GM19324 (cell line): ENCODE measurements at regions not wholly inside any gene's neighbourhood (a gene's known extent, or its start where the extent isn't known, plus 50 kb on each side); places are given as distances from the start of the nearest gene placed in this dataset.

Source experiments
- ATAC-seq: cut with Tn5 transposase; IDR thresholded peaks from one replicate; pipeline ENCODE4 v1.9.1; 2021; ENCODE audit warnings: mild to moderate bottlenecking, moderate library complexity; ENCODE audit not compliant: unreplicated experiment, low FRiP score

- ATAC-seq, result no peak
Measured at GRCh38 chr3:182478369-182478768, 314.9 kb upstream of the ATP11B start.

DNA sequence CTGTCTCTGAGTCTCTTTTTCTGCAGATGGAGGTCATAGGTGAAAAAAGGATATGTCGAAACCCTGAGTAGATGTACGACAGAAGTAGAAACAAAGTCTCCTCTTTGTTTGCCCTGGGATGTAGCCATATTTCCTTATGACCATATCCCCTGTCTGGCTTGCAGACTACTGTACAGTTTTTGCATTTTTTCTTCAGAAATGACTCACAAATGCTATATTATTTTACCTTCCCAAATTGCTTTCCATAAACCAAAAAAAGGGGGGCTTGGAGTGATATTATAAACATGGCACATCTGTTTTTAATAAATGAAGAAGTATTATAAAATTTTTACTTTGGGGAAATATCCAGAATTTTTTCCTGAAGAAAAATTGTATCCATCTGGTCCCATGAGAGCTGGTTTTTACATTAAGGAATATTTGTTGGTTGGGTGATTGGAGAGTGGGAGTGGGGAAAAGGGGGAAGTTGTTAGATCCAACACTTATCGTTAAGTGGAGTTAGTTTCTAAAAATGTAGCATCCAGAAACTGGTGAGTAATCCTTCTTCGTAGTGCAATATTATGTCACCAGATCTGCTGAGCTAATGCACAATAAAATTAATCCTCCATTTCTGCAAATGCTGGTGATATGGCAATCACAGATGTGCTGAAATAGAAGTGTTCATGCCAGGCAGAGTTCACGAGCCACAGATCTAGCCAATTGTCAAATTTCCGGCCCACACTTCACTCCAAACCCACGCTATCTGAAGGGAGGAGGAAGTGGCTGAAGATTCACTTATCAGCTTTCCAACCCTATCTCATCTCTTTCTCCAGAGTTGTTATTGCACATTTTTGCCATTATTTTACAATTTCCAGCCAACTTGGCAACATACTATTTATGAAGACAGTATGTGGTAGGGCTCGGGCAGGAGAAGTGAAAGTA, 313.6 kb upstream of the ATP11B start:
- no peak for ATAC-seq

- no peak for ATAC-seq
Measured at GRCh38 chr3:182482705-182483104, 310.6 kb upstream of the ATP11B start.

- ATAC-seq, result no peak
Measured at GRCh38 chr3:182484682-182485081, 308.6 kb upstream of the ATP11B start.

- ATAC-seq, result no peak
Measured at GRCh38 chr3:182485301-182485700, 308.0 kb upstream of the ATP11B start.

- ATAC-seq, result no peak
Measured at GRCh38 chr3:182486463-182486862, 306.8 kb upstream of the ATP11B start.

- ATAC-seq, result no peak
Measured at GRCh38 chr3:182487143-182487542, 306.2 kb upstream of the ATP11B start.

DNA sequence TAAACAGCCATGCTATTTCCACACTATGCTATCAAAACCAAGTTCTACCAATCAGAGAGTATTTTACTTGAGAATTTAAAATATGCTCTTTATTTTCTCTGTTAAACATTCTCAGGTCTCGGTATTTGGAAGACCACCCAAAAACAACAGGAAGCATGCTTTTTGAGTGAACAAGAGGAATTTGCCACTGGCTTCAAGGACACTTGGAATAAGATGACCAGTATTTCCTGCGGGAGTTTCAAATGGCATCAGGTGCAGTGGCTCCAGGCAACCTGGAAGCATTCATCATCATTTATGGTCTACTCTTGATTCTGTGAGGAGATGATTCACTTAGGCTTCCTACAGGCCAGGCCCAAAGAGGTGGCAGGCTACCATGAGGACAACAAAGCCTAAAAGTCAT, 305.7 kb upstream of the ATP11B start:
- no peak for ATAC-seq

DNA sequence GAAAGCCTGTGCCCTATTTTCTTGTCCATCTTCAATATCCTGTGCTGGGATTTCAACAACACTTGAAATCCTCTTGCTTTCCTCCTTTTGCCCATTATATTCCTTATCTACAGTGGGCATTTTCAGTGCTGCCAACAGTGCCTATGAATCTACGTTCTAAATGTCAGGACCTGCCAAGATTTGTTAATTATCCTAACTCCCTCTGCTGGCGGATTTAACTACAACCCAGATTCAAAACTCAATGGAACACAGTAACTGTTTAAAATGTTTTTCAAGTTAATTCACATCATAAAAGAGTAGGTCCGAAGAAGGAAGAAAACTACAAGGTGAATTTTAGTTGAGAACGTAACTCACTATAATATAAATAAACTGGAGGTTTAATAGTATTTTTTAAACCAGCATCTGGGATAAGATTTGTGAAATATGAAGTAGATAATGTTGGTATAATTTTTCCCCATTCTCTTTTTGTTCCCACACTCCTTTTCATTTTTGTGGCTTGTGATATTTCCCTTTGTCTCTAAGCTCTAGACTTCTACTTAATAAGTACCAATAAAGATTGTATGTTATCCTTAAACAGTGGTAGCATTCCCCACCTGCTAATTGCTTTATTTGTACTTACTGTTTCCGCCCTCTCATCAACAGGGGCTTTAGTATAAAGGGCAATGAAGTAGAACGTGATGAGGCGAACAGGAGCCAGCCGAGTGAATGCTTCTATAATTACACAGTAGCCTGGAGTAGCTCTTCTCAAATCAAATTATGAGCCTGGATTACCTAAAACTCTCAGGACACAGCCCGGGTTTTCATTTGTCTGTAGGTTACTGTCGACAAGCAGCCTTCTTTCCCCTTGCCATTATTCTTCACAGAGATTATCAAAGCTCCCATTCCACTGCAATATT, 302.5 kb upstream of the ATP11B start:
- ATAC-seq, result no peak

- no peak for ATAC-seq
Measured at GRCh38 chr3:182491577-182491976, 301.7 kb upstream of the ATP11B start.

- ATAC-seq, result no peak
Measured at GRCh38 chr3:182492536-182492935, 300.8 kb upstream of the ATP11B start.

DNA sequence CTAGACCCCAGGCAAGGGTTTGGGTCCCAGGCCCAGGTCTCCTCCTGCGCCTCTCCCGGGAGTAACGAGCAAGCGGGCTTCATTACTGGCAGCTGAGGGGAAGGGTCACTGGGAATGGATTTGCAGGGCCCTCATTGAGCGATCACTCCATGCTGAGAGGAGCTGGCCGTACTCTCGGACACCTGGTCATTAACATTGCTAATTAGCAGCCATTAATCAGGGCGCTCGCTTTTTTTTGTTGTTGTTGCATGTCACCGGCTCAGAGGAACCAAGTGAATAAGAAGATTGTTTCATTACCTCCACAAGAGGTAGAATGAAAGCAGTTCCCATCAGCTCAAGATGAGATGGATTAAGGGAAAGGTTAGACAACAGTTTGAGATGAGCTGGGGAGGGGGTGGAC, 293.0 kb upstream of the ATP11B start:
- ATAC-seq, result no peak

DNA sequence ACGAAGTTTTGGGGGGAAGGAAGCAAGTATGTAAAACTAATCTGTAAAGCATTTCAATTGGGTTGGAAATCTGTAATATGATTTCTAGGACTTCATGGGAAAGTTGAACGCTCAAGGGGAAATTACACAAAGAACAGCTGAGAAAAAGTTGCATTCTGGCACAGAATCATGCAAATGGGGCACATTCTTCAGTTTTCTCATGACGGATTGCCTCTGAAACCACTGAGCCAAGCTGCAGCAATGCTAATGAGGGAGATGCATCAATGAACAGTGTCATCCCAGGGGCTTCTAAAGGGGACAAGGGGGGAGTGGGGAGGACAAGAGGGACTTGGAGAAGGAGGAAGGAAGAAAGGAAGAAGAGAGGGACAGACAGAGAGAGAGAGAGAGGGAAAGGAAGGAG, 291.4 kb upstream of the ATP11B start:
- ATAC-seq, result no peak

GRCh38 chr3:182503401-182503800, 289.9 kb upstream of the ATP11B start:
- no peak for ATAC-seq

- no peak for ATAC-seq
Measured at GRCh38 chr3:182508919-182509711, 284.2 kb upstream of the ATP11B start.

GRCh38 chr3:182509844-182510460, 283.4 kb upstream of the ATP11B start:
- ATAC-seq, result no peak

- ATAC-seq, result no peak
Measured at GRCh38 chr3:182514236-182514964, 278.9 kb upstream of the ATP11B start.

GRCh38 chr3:182516597-182517336, 276.5 kb upstream of the ATP11B start:
- ATAC-seq, result no peak

- ATAC-seq, result no peak
Measured at GRCh38 chr3:182519569-182519968, 273.7 kb upstream of the ATP11B start.
